ENCODE measurements at regions not wholly inside any gene's neighbourhood (a gene's known extent, or its start where the extent isn't known, plus 50 kb on each side); places are given as distances from the start of the nearest gene placed in this dataset.
"Not testable (repeated sequence)": the region's sequence is repeated elsewhere in the genome, so short reads cannot be mapped to it uniquely, and the experiment has no call there.

GRCh38 chr12:89856431-89856830, 147.8 kb upstream of the ATP2B1 start:
- no peak for DNase-seq (ENCODE audit: low read depth)

DNA sequence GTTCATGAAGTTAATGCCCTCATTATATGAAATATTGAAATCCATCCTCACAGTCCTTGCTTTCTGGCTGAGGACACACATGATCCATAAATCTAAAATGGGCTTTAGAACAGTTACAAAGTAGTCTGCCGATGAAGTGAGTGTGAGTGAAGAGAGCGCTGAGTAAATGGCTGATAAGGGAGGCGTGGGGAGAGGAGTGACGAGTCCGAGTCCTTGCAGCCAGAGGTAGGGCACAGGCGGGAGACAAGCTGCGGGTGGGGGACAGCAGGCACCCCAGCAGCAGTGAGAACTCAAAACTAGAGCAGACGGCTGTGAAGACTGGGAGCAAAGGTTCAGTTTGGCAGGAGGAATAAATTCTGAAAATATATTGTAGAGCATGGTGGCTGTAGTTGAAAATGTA, 140.1 kb upstream of the ATP2B1 start:
- DNase-seq (ENCODE audit: low read depth) = no peak

DNA sequence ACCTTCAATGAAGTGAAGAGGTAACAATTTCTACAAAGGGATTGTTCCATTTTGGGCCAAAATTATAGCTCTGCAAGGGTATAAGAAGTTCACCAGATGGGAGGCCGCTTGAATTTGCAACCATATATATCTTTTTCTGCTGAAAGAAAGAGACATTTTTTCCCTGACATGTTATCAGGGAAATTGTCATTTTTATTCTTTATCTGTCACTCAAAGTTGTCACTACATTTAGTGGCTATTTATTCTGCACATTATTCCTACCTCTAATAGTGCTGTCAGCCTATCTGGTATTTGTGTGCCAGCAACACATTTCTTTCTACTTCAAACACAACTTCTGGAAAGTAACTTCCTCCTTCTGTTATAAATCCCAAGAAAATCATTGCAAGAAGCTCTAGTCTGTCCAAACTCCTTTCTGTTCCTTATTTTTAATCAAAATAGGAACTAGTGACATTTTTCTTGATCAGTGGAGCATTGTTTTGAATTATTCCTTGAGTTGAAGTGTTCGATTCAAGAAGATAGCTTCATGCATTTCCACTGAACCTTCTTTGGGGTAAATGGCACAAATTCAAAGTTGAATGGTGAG, 137.9 kb upstream of the ATP2B1 start:
- DNase-seq (ENCODE audit: low read depth) = no peak

DNA sequence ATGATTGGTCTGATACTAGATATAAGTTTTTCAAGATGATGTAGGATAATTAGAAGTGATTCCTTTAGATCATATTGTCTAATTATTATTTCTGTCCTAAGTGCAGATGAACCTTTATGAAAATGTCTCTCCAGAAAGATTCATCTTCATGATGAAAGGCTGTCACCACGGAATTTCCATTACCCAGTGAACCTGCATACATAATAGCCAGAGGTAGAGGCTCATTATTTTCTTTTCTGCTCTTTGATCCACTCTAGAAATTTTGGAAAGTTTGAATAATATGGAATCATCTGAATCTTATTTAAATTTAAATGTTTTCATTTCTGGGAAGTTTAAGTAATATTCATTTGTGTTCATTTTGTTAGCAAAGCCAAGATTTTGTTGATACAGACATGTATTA, 137.1 kb upstream of the ATP2B1 start:
- no peak for DNase-seq (ENCODE audit: low read depth)

- DNase-seq (ENCODE audit: low read depth) = no peak
These were observed 136.7 kb upstream of the ATP2B1 start for GRCh38 chr12:89845366-89845765.

DNA sequence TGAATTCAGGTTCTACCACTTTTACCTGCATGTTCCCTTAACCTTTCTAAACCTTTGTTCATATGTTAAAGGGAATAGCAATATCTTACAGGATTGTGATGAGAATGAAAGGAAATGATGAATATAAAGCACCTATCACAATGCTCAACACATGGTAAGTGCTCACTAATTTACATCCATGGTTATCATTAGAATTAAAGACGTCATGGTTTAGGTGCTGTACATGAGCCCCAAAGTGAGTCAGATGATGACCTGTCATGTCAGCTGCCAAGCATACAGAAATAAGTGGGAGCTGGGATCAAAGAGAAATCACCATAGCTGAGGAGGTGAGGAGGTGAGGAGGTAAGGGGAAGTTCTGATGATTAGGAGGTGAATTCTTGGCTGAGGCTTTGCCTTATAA, 135.9 kb upstream of the ATP2B1 start:
- no peak for DNase-seq (ENCODE audit: low read depth)

- DNase-seq (ENCODE audit: low read depth) = no peak
These were observed 131.7 kb upstream of the ATP2B1 start for GRCh38 chr12:89840162-89840922.

- no peak for DNase-seq (ENCODE audit: low read depth)
These were observed 130.8 kb upstream of the ATP2B1 start for GRCh38 chr12:89839444-89839843.

- DNase-seq (ENCODE audit: low read depth) = no peak
These were observed 130.2 kb upstream of the ATP2B1 start for GRCh38 chr12:89838833-89839232.

- no peak for DNase-seq (ENCODE audit: low read depth)
These were observed 127.4 kb upstream of the ATP2B1 start for GRCh38 chr12:89836026-89836425.

GRCh38 chr12:89834676-89835075, 126.0 kb upstream of the ATP2B1 start:
- DNase-seq (ENCODE audit: low read depth) = no peak

- DNase-seq (ENCODE audit: low read depth) = no peak
These were observed 125.0 kb upstream of the ATP2B1 start for GRCh38 chr12:89833337-89834252.

GRCh38 chr12:89832336-89832735, 123.7 kb upstream of the ATP2B1 start:
- DNase-seq (ENCODE audit: low read depth) = no peak

- no peak for DNase-seq (ENCODE audit: low read depth)
These were observed 122.9 kb upstream of the ATP2B1 start for GRCh38 chr12:89831310-89832095.

DNA sequence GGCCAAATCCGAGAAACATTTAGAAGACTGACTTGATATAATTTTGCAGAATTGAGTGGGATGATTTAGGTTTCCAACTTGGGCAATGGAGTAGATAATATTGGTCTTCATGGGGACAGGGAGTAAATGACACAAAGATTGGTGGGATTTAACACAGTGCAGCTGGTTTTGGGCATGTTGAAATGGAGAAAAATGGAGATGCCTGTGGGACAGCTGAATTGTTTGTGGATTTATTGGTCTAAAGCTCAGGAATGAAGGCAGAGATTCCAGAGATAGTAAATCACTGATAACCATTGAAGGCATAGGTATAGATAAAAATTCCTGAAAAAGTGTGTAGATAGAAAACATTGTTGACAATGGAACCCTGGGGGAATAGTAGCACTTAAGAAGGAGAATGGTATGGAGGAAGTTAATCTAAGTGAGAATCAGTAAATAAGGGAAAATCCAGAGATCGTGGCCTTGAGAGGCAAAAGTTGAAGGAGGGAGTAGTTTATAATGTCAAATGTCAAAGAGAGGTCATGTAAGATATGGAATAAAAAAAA, 120.9 kb upstream of the ATP2B1 start:
- no peak for DNase-seq (ENCODE audit: low read depth)

GRCh38 chr12:89828575-89828974, 119.9 kb upstream of the ATP2B1 start:
- no peak for DNase-seq (ENCODE audit: low read depth)

GRCh38 chr12:89827592-89827991, 119.0 kb upstream of the ATP2B1 start:
- no peak for DNase-seq (ENCODE audit: low read depth)

DNA sequence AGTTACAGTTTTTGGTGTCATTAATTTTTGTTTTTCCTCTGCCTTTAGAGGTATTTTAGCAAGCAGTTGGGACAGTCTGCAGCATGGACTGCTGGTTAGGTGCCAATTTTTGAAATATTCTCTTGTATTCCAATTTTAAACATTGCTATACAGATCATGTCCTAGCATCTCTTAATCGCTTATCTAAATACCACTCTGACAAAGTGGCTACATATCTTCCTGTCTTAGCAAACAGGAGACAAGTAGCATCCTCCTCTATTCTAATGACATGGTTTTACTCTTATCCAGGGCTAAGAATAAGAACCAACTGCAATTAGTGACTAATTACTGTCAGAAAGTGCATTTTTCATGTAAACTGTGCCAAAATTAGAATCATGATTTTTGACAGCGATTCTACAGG, 117.8 kb upstream of the ATP2B1 start:
- DNase-seq (ENCODE audit: low read depth) = no peak

GRCh38 chr12:89825591-89826449, 117.2 kb upstream of the ATP2B1 start:
- no peak for DNase-seq (ENCODE audit: low read depth)

DNA sequence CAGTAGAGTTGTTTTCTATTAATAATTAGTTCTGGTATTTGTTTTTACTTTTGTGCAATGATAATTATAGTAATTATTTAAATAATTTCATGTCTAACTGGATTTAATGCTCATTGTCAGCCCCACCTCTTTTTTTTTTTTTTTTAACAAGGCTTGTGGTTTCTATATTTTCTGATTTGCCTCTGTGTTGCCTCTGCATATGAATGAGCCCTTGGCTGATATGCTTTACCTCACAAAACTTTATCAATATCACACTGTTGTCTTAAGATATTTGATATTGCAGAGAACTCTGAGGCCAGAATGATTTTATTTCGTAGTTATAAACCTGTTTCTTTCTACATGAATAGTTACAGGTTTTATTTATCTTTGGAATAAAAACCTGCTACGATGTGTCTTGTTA, 116.2 kb upstream of the ATP2B1 start:
- no peak for DNase-seq (ENCODE audit: low read depth)

DNA sequence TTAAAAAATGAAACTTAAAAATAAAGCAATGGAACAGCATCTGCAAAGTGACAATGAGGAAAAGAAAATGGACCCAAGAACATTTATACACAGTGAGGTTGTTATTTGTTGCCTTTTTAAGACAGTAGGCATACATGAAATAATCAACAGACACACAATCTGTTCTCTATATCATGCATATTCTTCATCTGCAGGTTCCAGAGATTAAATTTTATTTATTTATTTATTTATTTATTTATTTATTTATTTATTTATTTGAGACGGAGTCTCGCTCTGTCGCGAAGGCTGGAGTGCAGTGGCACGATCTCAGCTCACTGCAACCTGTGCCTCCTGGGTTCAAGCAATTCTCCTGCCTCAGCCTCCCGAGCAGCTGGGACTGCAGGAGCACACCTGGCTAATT, 114.4 kb upstream of the ATP2B1 start:
- DNase-seq (ENCODE audit: low read depth) = not testable (repeated sequence)
